GM21717 (cell line): ENCODE measurements at regions not wholly inside any gene's neighbourhood (a gene's known extent, or its start where the extent isn't known, plus 50 kb on each side); places are given as distances from the start of the nearest gene placed in this dataset.
A peak's percentile ranks its signal among the peaks of the same experiment; 100 is the strongest.

Source experiments
- ATAC-seq: cut with Tn5 transposase; IDR thresholded peaks from one replicate; pipeline ENCODE4 v1.9.1; 2021; ENCODE audit warnings: mild to moderate bottlenecking, moderate library complexity; ENCODE audit not compliant: unreplicated experiment

GRCh38 chr1:212221801-212222200 lies 63.4 kb upstream of the PPP2R5A start:
- ATAC-seq: no peak

- ATAC-seq: no peak
These were observed 61.1 kb upstream of the PPP2R5A start for GRCh38 chr1:212224102-212224501.

GRCh38 chr1:212225416-212225815 lies 59.8 kb upstream of the PPP2R5A start:
- no peak for ATAC-seq

- ATAC-seq: no peak
These were observed 59.3 kb upstream of the PPP2R5A start for GRCh38 chr1:212225871-212226302.

- ATAC-seq: no peak
These were observed 58.7 kb upstream of the PPP2R5A start for GRCh38 chr1:212226467-212226866.

- ATAC-seq: no peak
These were observed 57.1 kb upstream of the PPP2R5A start for GRCh38 chr1:212228076-212228475.

GRCh38 chr1:212228591-212229119 lies 56.6 kb upstream of the PPP2R5A start:
- ATAC-seq: no peak

GRCh38 chr1:212229654-212230053 lies 55.6 kb upstream of the PPP2R5A start:
- no peak for ATAC-seq

GRCh38 chr1:212230329-212230728 lies 54.9 kb upstream of the PPP2R5A start:
- no peak for ATAC-seq

- no peak for ATAC-seq
These were observed 53.8 kb upstream of the PPP2R5A start for GRCh38 chr1:212231372-212231771.

- no peak for ATAC-seq
These were observed 53.1 kb upstream of the PPP2R5A start for GRCh38 chr1:212232090-212232489.

- ATAC-seq: no peak
These were observed 51.9 kb upstream of the PPP2R5A start for GRCh38 chr1:212233321-212233720.

- peak; percentile 72 for ATAC-seq
These were observed 50.5 kb upstream of the PPP2R5A start for GRCh38 chr1:212234431-212235395.
